ENCODE measurements at regions not wholly inside any gene's neighbourhood (a gene's known extent, or its start where the extent isn't known, plus 50 kb on each side); places are given as distances from the start of the nearest gene placed in this dataset.

GRCh38 chr10:128380946-128381345 is 254.7 kb upstream of the MKI67 start:
- no peak for DNase-seq

GRCh38 chr10:128382225-128382624 is 256.0 kb upstream of the MKI67 start:
- DNase-seq = no peak

- no peak for DNase-seq
These were observed 258.6 kb upstream of the MKI67 start for GRCh38 chr10:128384831-128385230.

- DNase-seq = no peak
These were observed 260.0 kb upstream of the MKI67 start for GRCh38 chr10:128386231-128386630.

- no peak for DNase-seq
These were observed 260.8 kb upstream of the MKI67 start for GRCh38 chr10:128386816-128387604.

GRCh38 chr10:128390596-128390995 is 264.4 kb upstream of the MKI67 start:
- DNase-seq = no peak

GRCh38 chr10:128393546-128393945 is 267.3 kb upstream of the MKI67 start:
- DNase-seq = no peak

GRCh38 chr10:128398118-128398517 is 271.9 kb upstream of the MKI67 start:
- DNase-seq = no peak

- DNase-seq = no peak
These were observed 272.8 kb upstream of the MKI67 start for GRCh38 chr10:128398999-128399398.

- no peak for DNase-seq
These were observed 274.3 kb upstream of the MKI67 start for GRCh38 chr10:128400564-128400963.

GRCh38 chr10:128405450-128405849 is 279.2 kb upstream of the MKI67 start:
- DNase-seq = no peak

GRCh38 chr10:128411643-128412042 is 285.4 kb upstream of the MKI67 start:
- no peak for DNase-seq

- DNase-seq = no peak
These were observed 288.3 kb upstream of the MKI67 start for GRCh38 chr10:128414568-128414967.

GRCh38 chr10:128416231-128416630 is 290.0 kb upstream of the MKI67 start:
- DNase-seq = no peak

GRCh38 chr10:128417826-128418225 is 291.6 kb upstream of the MKI67 start:
- no peak for DNase-seq

GRCh38 chr10:128418819-128419218 is 292.6 kb upstream of the MKI67 start:
- no peak for DNase-seq

GRCh38 chr10:128419466-128420019 is 293.3 kb upstream of the MKI67 start:
- DNase-seq = no peak

- no peak for DNase-seq
These were observed 294.4 kb upstream of the MKI67 start for GRCh38 chr10:128420623-128421022.

GRCh38 chr10:128421371-128422160 is 295.3 kb upstream of the MKI67 start:
- no peak for DNase-seq

GRCh38 chr10:128422190-128422589 is 296.0 kb upstream of the MKI67 start:
- DNase-seq = no peak

- DNase-seq = no peak
These were observed 296.8 kb upstream of the MKI67 start for GRCh38 chr10:128422999-128423398.

- DNase-seq = no peak
These were observed 303.1 kb upstream of the MKI67 start for GRCh38 chr10:128429321-128429720.

- DNase-seq = no peak
These were observed 303.8 kb upstream of the MKI67 start for GRCh38 chr10:128429835-128430513.

Measured in activated naive CD4-positive, alpha-beta T cell (primary cell).